Neural cell (in vitro differentiated cells): ENCODE measurements at regions not wholly inside any gene's neighbourhood (a gene's known extent, or its start where the extent isn't known, plus 50 kb on each side); places are given as distances from the start of the nearest gene placed in this dataset.

Experiments used
- EP300 ChIP-seq: fragments of 450-650 bp; conservative IDR thresholded peaks from 2 replicates; pipeline ENCODE4 v1.6.1; 2014; ENCODE audit warnings: antibody characterized with exemption, mild to moderate bottlenecking, moderate library complexity; ENCODE audit not compliant: poor library complexity, severe bottlenecking
- EZH2 ChIP-seq: fragments of 200-600, 300-800 bp; shearing (Covaris generic), sonication (generic); IDR thresholded peaks from 2 replicates; pipeline ENCODE4 v1.6.1; 2014; ENCODE audit warnings: antibody characterized with exemption, low read length, borderline replicate concordance, mild to moderate bottlenecking; ENCODE audit not compliant: insufficient read depth, poor library complexity, severe bottlenecking
- MXI1 ChIP-seq: fragments of 450-650 bp; conservative IDR thresholded peaks from 2 replicates; pipeline ENCODE4 v1.6.1; 2014; ENCODE audit warnings: antibody characterized with exemption, mild to moderate bottlenecking; ENCODE audit not compliant: poor library complexity, severe bottlenecking
- POLR2AphosphoS5 ChIP-seq: IDR thresholded peaks from 2 replicates; pipeline ENCODE4 v1.6.1; 2012
- RAD21 ChIP-seq: fragments of 450-650 bp; conservative IDR thresholded peaks from 2 replicates; pipeline ENCODE4 v1.6.1; 2014; ENCODE audit warnings: antibody characterized with exemption, mild to moderate bottlenecking, moderate library complexity
- SMC3 ChIP-seq: fragments of 450-650 bp; conservative IDR thresholded peaks from 2 replicates; pipeline ENCODE4 v1.6.1; 2014; ENCODE audit warnings: antibody characterized with exemption, mild to moderate bottlenecking, moderate library complexity; ENCODE audit not compliant: poor library complexity
- TAF1 ChIP-seq: IDR thresholded peaks from 2 replicates; pipeline ENCODE4 v1.6.1; 2012; ENCODE audit warnings: low read depth
- TF ChIP-seq, protein P1 (sequence below): fragments of 450-650 bp; IDR thresholded peaks from 2 replicates; pipeline ENCODE4 v1.5.1; 2014; ENCODE audit warnings: antibody characterized with exemption, mild to moderate bottlenecking, moderate library complexity; ENCODE audit not compliant: poor library complexity, severe bottlenecking
- TF ChIP-seq, protein P2 (sequence below): IDR thresholded peaks from 2 replicates; pipeline ENCODE4 v1.6.1; 2012; ENCODE audit warnings: borderline replicate concordance

DNA sequence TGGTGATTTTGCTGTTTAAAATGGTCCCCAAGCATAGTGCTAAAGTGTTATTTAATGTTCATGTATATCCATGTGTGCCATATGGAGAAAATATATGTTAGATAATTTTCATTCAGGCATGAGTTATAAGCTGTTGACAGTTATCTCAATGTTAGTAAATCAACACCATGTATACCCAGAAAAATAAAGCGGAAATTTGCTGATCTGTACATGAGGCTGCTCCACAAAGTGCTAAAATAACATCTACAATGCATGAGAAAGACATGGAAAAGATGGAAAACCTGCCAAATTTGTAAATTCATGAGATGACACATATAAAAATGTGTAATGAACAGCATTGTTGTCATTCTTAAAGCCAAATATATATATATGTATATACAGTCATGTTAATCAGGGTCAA, 1199.2 kb downstream of the FSCB start:
- TF ChIP-seq SMC3 = no peak
- TF ChIP-seq, protein P1, sequence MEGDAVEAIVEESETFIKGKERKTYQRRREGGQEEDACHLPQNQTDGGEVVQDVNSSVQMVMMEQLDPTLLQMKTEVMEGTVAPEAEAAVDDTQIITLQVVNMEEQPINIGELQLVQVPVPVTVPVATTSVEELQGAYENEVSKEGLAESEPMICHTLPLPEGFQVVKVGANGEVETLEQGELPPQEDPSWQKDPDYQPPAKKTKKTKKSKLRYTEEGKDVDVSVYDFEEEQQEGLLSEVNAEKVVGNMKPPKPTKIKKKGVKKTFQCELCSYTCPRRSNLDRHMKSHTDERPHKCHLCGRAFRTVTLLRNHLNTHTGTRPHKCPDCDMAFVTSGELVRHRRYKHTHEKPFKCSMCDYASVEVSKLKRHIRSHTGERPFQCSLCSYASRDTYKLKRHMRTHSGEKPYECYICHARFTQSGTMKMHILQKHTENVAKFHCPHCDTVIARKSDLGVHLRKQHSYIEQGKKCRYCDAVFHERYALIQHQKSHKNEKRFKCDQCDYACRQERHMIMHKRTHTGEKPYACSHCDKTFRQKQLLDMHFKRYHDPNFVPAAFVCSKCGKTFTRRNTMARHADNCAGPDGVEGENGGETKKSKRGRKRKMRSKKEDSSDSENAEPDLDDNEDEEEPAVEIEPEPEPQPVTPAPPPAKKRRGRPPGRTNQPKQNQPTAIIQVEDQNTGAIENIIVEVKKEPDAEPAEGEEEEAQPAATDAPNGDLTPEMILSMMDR = no peak
- no peak for TF ChIP-seq TAF1
- no peak for TF ChIP-seq POLR2AphosphoS5
- TF ChIP-seq EZH2 = no peak
- no peak for TF ChIP-seq MXI1
- TF ChIP-seq RAD21 = no peak
- TF ChIP-seq EP300 = no peak
- TF ChIP-seq, protein P2, sequence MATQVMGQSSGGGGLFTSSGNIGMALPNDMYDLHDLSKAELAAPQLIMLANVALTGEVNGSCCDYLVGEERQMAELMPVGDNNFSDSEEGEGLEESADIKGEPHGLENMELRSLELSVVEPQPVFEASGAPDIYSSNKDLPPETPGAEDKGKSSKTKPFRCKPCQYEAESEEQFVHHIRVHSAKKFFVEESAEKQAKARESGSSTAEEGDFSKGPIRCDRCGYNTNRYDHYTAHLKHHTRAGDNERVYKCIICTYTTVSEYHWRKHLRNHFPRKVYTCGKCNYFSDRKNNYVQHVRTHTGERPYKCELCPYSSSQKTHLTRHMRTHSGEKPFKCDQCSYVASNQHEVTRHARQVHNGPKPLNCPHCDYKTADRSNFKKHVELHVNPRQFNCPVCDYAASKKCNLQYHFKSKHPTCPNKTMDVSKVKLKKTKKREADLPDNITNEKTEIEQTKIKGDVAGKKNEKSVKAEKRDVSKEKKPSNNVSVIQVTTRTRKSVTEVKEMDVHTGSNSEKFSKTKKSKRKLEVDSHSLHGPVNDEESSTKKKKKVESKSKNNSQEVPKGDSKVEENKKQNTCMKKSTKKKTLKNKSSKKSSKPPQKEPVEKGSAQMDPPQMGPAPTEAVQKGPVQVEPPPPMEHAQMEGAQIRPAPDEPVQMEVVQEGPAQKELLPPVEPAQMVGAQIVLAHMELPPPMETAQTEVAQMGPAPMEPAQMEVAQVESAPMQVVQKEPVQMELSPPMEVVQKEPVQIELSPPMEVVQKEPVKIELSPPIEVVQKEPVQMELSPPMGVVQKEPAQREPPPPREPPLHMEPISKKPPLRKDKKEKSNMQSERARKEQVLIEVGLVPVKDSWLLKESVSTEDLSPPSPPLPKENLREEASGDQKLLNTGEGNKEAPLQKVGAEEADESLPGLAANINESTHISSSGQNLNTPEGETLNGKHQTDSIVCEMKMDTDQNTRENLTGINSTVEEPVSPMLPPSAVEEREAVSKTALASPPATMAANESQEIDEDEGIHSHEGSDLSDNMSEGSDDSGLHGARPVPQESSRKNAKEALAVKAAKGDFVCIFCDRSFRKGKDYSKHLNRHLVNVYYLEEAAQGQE = no peak
